HCT116 (cell line): ENCODE measurements at regions not wholly inside any gene's neighbourhood (a gene's known extent, or its start where the extent isn't known, plus 50 kb on each side); places are given as distances from the start of the nearest gene placed in this dataset.

Experiments
- ATAC-seq: fragments of 200-7000 bp; cut with Tn5 transposase; 2 replicates; pipeline ENCODE4 v1.9.1; 2020; ENCODE audit warnings: mild to moderate bottlenecking, moderate library complexity
- BruUV-seq: library from RNA; stranded (reverse); fragments of 400-500 nt; replicated peaks from 2 replicates; lab custom pipeline; 2021; lab: Mats Ljungman, UMichigan
- CTCF ChIA-PET: fragments of 300-600 bp; sonication (Branson Sonifier 250); formaldehyde crosslinking; loops from one replicate; lab custom pipeline; 2021; ENCODE audit warnings: antibody characterized with exemption; lab: Charles Lee
- POLR2A ChIA-PET: fragments of 300-600, 350-600 bp; sonication (Branson Sonifier 250); formaldehyde crosslinking; loops from one replicate; lab custom pipeline; 2021; ENCODE audit warnings: antibody characterized with exemption; lab: Charles Lee
- RAD21 ChIA-PET, 2 experiments: fragments of 300-600 bp; sonication (Branson Sonifier 250); formaldehyde crosslinking; loops; one replicate each; lab custom pipeline; 2023; ENCODE audit warnings: low total read pairs in 2 of 2; ENCODE audit not compliant: uncharacterized antibody in 2 of 2, unreplicated experiment in 2 of 2, low non-redundant PET in 1 of 2; lab: Charles Lee
- DNase-seq: peaks from one replicate; pipeline ENCODE4 v3.0.0-alpha.2; 2010; ENCODE audit warnings: low read depth, low spot score
- H2AFZ ChIP-seq: fragments of 200-600 bp; shearing (Covaris generic), sonication (generic); 2 replicates; pipeline ENCODE4 v1.6.1; 2017; ENCODE audit warnings: low read depth, mixed run types, mixed read lengths, antibody characterized with exemption, low read length; ENCODE audit not compliant: poor library complexity, severe bottlenecking
- H3K27ac ChIP-seq: 2 replicates; pipeline ENCODE4 v1.5.1; 2012; ENCODE audit warnings: low read depth, low read length
- H3K27me3 ChIP-seq: fragments of 200-600 bp; sonication (generic); 2 replicates; pipeline ENCODE4 v1.6.1; 2016; ENCODE audit warnings: mixed run types, low read length, mixed read lengths; ENCODE audit not compliant: insufficient read depth
- H3K36me3 ChIP-seq, 2 experiments: fragments of 200-500 bp in 1 of 2; fragments of 200-600 bp in 1 of 2; sonication (Bioruptor generic) in 1 of 2; sonication (generic) in 1 of 2; 2 replicates each; pipeline versions ENCODE4 v1.5.1 to v1.6.1; 2014 to 2016; ENCODE audit warnings: low read length in 2 of 2, inconsistent platforms in 1 of 2, mixed read lengths in 1 of 2, mixed run types in 1 of 2; ENCODE audit not compliant: insufficient read depth in 2 of 2, control insufficient read depth in 1 of 2
- H3K4me1 ChIP-seq, 2 experiments: fragments of 200-600 bp in 1 of 2; sonication (generic) in 1 of 2; 2 replicates each; pipeline versions ENCODE4 v1.5.1 to v1.6.1; 2012 to 2017; ENCODE audit warnings: low read length in 2 of 2, inconsistent platforms in 1 of 2, mild to moderate bottlenecking in 1 of 2, mixed read lengths in 1 of 2, mixed run types in 1 of 2, moderate library complexity in 1 of 2; ENCODE audit not compliant: insufficient read depth in 2 of 2, control insufficient read depth in 1 of 2
- H3K4me2 ChIP-seq: fragments of 200-600 bp; sonication (generic); 2 replicates; pipeline ENCODE4 v1.6.1; 2017; ENCODE audit warnings: mixed run types, low read length, mixed read lengths
- H3K4me3 ChIP-seq, 2 experiments: fragments of 200-600 bp in 1 of 2; sonication (generic) in 1 of 2; replicated peaks in 1 of 2; 2 replicates each; pipeline ENCODE4 v1.5.1; 2011 to 2016; ENCODE audit warnings: low read length in 2 of 2, control low read depth in 1 of 2, low read depth in 1 of 2, mild to moderate bottlenecking in 1 of 2, mixed read lengths in 1 of 2, mixed run types in 1 of 2
- H3K79me2 ChIP-seq: fragments of 200-600 bp; sonication (generic); 2 replicates; pipeline ENCODE4 v1.6.1; 2017; ENCODE audit warnings: mild to moderate bottlenecking, mixed run types, low read length, moderate library complexity, mixed read lengths; ENCODE audit not compliant: insufficient read depth
- H3K9ac ChIP-seq: fragments of 200-600 bp; sonication (generic); 2 replicates; pipeline ENCODE4 v1.6.1; 2016; ENCODE audit warnings: low read length, mixed read lengths
- H3K9me2 ChIP-seq: fragments of 200-600 bp; sonication (generic), shearing (Covaris generic); 2 replicates; pipeline ENCODE4 v1.6.1; 2017; ENCODE audit warnings: mixed run types, mild to moderate bottlenecking, moderate library complexity; ENCODE audit not compliant: insufficient read depth
- H3K9me3 ChIP-seq, 2 experiments: fragments of 200-500 bp in 1 of 2; fragments of 200-600 bp in 1 of 2; sonication (Bioruptor generic) in 1 of 2; sonication (generic) in 1 of 2; 2 replicates each; pipeline ENCODE4 v1.6.1; 2014 to 2017; ENCODE audit warnings: low read length in 2 of 2, mixed read lengths in 2 of 2, inconsistent platforms in 1 of 2, low read depth in 1 of 2, mild to moderate bottlenecking in 1 of 2, mixed run types in 1 of 2, moderate library complexity in 1 of 2; ENCODE audit not compliant: control insufficient read depth in 1 of 2, insufficient read depth in 1 of 2
- H4K20me1 ChIP-seq: fragments of 200-600 bp; sonication (generic), shearing (Covaris generic); 2 replicates; pipeline ENCODE4 v1.6.1; 2017; ENCODE audit warnings: mixed run types, mild to moderate bottlenecking, moderate library complexity; ENCODE audit not compliant: insufficient read depth
- ATF3 ChIP-seq: IDR thresholded peaks from 2 replicates; pipeline ENCODE4 v1.6.1; 2012
- CBX3 ChIP-seq: IDR thresholded peaks from 2 replicates; pipeline ENCODE4 v1.6.1; 2012; ENCODE audit warnings: low read depth
- CTCF ChIP-seq, 3 experiments: fragments of 200-600 bp in 1 of 3; sonication (generic) in 1 of 3; IDR thresholded peaks in 2 of 3; conservative IDR thresholded peaks in 1 of 3; 2 replicates each; pipeline ENCODE4 v1.5.1; 2012 to 2017; ENCODE audit warnings: low read depth in 2 of 3, low read length in 2 of 3, antibody characterized with exemption in 1 of 3, borderline replicate concordance in 1 of 3, control low read depth in 1 of 3, mild to moderate bottlenecking in 1 of 3, mixed read lengths in 1 of 3, mixed run types in 1 of 3, moderate library complexity in 1 of 3; ENCODE audit not compliant: insufficient read depth in 1 of 3
- ELF1 ChIP-seq: IDR thresholded peaks from 2 replicates; pipeline ENCODE4 v1.6.1; 2012; ENCODE audit warnings: low read depth, borderline replicate concordance
- EZH2 ChIP-seq: fragments of 200-600 bp; sonication (generic); IDR thresholded peaks from 2 replicates; pipeline ENCODE4 v1.6.1; 2017; ENCODE audit warnings: antibody characterized with exemption, mixed run types
- EZH2phosphoT487 ChIP-seq: fragments of 200-600 bp; IDR thresholded peaks from 2 replicates; pipeline ENCODE4 v1.6.1; 2018; ENCODE audit warnings: antibody characterized with exemption, borderline replicate concordance
- FOSL1 ChIP-seq: IDR thresholded peaks from 2 replicates; pipeline ENCODE4 v1.6.1; 2012; ENCODE audit warnings: low read depth
- POLR2A ChIP-seq: IDR thresholded peaks from 2 replicates; pipeline ENCODE4 v1.7.0; 2011; ENCODE audit warnings: borderline replicate concordance; ENCODE audit not compliant: insufficient read depth, insufficient read length; ENCODE audit errors: extremely low read depth
- RAD21 ChIP-seq: IDR thresholded peaks from 2 replicates; pipeline ENCODE4 v1.6.1; 2012; ENCODE audit warnings: low read depth, mild to moderate bottlenecking
- SIN3A ChIP-seq: IDR thresholded peaks from 2 replicates; pipeline ENCODE4 v1.6.1; 2012; ENCODE audit warnings: low read depth
- SP1 ChIP-seq: IDR thresholded peaks from 2 replicates; pipeline ENCODE4 v1.6.1; 2012; ENCODE audit warnings: low read depth
- YY1 ChIP-seq: IDR thresholded peaks from 2 replicates; pipeline ENCODE4 v1.6.1; 2011; ENCODE audit warnings: low read length, low read depth, moderate library complexity, mild to moderate bottlenecking; ENCODE audit not compliant: insufficient replicate concordance; ENCODE audit errors: extremely low read depth
- ZBTB33 ChIP-seq: IDR thresholded peaks from 2 replicates; pipeline ENCODE4 v1.6.1; 2011; ENCODE audit warnings: mild to moderate bottlenecking, low read length, moderate library complexity; ENCODE audit not compliant: insufficient replicate concordance; ENCODE audit errors: extremely low read depth
- ZFX ChIP-seq: fragments of 450-650 bp; IDR thresholded peaks from 2 replicates; pipeline ENCODE4 v1.6.1; 2017
- ZNF274 ChIP-seq: fragments of 200-500 bp; sonication (Bioruptor generic); IDR thresholded peaks from 2 replicates; pipeline ENCODE4 v1.6.1; 2014; ENCODE audit warnings: mild to moderate bottlenecking, low read depth, low read length, inconsistent platforms
- intact Hi-C: fragments of 100-400 bp; cut with micrococcal nuclease; formaldehyde crosslinking; loops from 2 replicates; pipeline ENCODE4 v1.10.0; 2022
- TF ChIP-seq, protein P1 (sequence below): IDR thresholded peaks from 2 replicates; pipeline ENCODE4 v1.6.1; 2012

DNA sequence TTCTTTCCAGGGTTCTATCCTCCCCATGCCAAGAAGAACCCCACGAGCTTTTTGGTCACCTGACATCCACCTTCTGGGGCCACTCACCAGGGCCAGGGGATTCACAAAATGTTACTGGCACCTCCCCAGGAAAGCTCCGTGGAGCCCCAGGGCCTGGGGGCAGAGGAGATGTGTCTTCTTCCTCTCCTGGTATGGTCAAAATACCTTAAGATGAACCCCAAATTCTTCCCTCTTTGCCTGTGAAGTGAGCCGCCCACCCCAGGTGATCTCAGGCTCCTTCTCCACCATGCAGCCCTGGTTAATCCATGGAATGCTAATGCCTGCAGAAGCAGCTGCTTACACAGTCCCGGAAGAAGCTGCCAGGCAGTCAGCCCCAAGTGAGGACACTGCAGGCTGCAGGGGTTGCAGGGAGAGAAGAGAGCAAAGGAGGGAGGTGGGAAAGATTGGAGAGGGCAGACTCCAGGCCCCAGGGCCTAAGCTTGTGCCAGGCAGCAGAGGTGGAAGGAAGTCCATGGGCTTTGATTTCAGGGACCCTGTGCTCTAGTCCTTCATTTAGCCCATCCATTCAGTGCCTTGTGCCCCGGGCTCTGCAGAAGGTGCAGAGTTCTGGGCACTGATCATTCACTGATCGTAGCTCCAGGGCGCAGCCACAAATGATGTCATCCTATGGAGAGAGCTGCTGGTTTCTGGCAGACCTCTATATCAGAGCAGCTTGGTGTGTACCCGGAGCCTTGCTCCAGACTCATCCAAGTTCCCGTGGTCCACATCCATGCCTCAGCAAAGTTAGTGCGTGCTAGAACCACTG, 127.9 kb upstream of the NECTIN1 start:
- Histone ChIP-seq H3K27me3 (peaks cover 34% of the 10 kb centered on the region; the same call in 1 of the 2 replicates), H3K36me3 (no peaks in the 10 kb centered on the region), H3K9me2 (no peaks in the 10 kb centered on the region), H3K9me3 (no peaks in the 10 kb centered on the region), H3K27ac (no peak overlapping the region), H3K4me1 (no peaks in the 10 kb centered on the region), H3K79me2 (no peaks in the 10 kb centered on the region), H3K9ac (no peak overlapping the region), H3K4me3 (no peak overlapping the region), H4K20me1 (no peaks in the 10 kb centered on the region), H2AFZ (no peak overlapping the region), H3K4me2 (no peak overlapping the region)
- no peak for ATAC-seq
- ChIA-PET RAD21 (no interaction called here), CTCF (no interaction called here), POLR2A (no interaction called here)
- DNase-seq = no peak
- TF ChIP-seq SIN3A = no peak
- intact Hi-C loops = no loop called here
- BruUV-seq = no TSS peak

DNA sequence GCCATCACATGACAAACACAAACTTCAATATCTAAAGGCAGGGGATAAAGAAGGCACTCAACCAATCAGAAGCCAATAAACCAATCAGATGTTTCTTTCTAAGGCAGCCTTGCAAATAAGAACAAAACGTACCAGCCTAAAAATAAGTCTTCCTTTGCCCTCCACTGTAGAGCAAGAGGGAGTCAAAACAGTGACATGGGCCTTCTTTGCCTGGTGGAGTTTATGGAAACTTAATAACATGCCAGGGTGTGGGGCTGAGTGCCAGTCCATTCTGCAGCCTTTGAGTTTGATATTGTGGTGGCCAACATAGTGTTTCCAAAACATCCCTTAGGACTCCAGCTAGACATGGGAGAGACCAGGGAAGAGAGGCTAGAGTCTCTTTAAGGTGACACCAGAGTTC, 126.1 kb upstream of the NECTIN1 start:
- Histone ChIP-seq H3K36me3 (no peaks in the 10 kb centered on the region), H4K20me1 (no peaks in the 10 kb centered on the region), H3K27me3 (peaks cover 30% of the 10 kb centered on the region; the same call in 1 of the 2 replicates), H3K4me1 (no peaks in the 10 kb centered on the region), H3K4me3 (no peak overlapping the region), H3K9me2 (no peaks in the 10 kb centered on the region), H3K9ac (no peak overlapping the region), H2AFZ (no peak overlapping the region), H3K79me2 (no peaks in the 10 kb centered on the region), H3K4me2 (no peak overlapping the region), H3K9me3 (no peaks in the 10 kb centered on the region), H3K27ac (no peak overlapping the region)
- ChIA-PET RAD21 (no interaction called here), CTCF (no interaction called here), POLR2A (no interaction called here)
- intact Hi-C loops = no loop called here
- no peak for DNase-seq
- no TSS peak for BruUV-seq
- no peak for ATAC-seq
- TF ChIP-seq ZFX = no peak
- TF ChIP-seq EZH2phosphoT487 = no peak
- TF ChIP-seq ZNF274 = no peak
- no peak for TF ChIP-seq CTCF (IDR thresholded peaks at IDR 0.05 in 2 of 3, conservative IDR thresholded peaks at IDR 0.05 in 1 of 3; ENCODE audit: borderline replicate concordance in 1 of 3, insufficient read depth in 1 of 3, low read depth in 2 of 3, low read length in 2 of 3)
- TF ChIP-seq RAD21 = no peak
- TF ChIP-seq CBX3 = no peak
- no peak for TF ChIP-seq ATF3
- no peak for TF ChIP-seq POLR2A
- no peak for TF ChIP-seq ELF1
- TF ChIP-seq, protein P1, sequence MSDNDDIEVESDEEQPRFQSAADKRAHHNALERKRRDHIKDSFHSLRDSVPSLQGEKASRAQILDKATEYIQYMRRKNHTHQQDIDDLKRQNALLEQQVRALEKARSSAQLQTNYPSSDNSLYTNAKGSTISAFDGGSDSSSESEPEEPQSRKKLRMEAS = no peak
- TF ChIP-seq EZH2 = no peak
- no peak for TF ChIP-seq FOSL1
- TF ChIP-seq SP1 = no peak
- no peak for TF ChIP-seq ZBTB33
- TF ChIP-seq YY1 = no peak
- TF ChIP-seq SIN3A = no peak
